Mesenchymal stem cell (in vitro differentiated cells and primary cell): ENCODE measurements at regions not wholly inside any gene's neighbourhood (a gene's known extent, or its start where the extent isn't known, plus 50 kb on each side); places are given as distances from the start of the nearest gene placed in this dataset.
A peak's percentile ranks its signal among the peaks of the same experiment; 100 is the strongest.

ENCODE experiments used
- DNase-seq: peaks from one replicate; pipeline ENCODE4 v3.0.0-alpha.2; 2013
- H2AFZ ChIP-seq: one replicate; pipeline ENCODE4 v1.6.1; 2013; ENCODE audit warnings: low read depth, mild to moderate bottlenecking, control low read depth, inconsistent platforms, low read length, moderate library complexity
- H2AK5ac ChIP-seq: 2 replicates; pipeline ENCODE4 v1.6.1; 2013; ENCODE audit warnings: low read length, moderate library complexity, mild to moderate bottlenecking, inconsistent platforms; ENCODE audit not compliant: severe bottlenecking
- H2BK120ac ChIP-seq: one replicate; pipeline ENCODE4 v1.6.1; 2013; ENCODE audit warnings: low read depth, mild to moderate bottlenecking, inconsistent platforms, low read length, moderate library complexity
- H2BK12ac ChIP-seq, 2 experiments: one replicate each; pipeline ENCODE4 v1.6.1; 2013; ENCODE audit warnings: inconsistent platforms in 2 of 2, low read length in 2 of 2, mild to moderate bottlenecking in 2 of 2, moderate library complexity in 2 of 2, control low read depth in 1 of 2
- H2BK15ac ChIP-seq: one replicate; pipeline ENCODE4 v1.6.1; 2013; ENCODE audit warnings: mild to moderate bottlenecking, low read depth, inconsistent platforms; ENCODE audit not compliant: poor library complexity, severe bottlenecking
- H2BK5ac ChIP-seq: 2 replicates; pipeline ENCODE4 v1.6.1; 2013; ENCODE audit warnings: low read depth, mild to moderate bottlenecking, low read length, control low read depth, inconsistent platforms; ENCODE audit not compliant: poor library complexity, severe bottlenecking
- H3K14ac ChIP-seq, 2 experiments: one replicate each; pipeline ENCODE4 v1.6.1; 2013; ENCODE audit warnings: inconsistent platforms in 2 of 2, low read length in 2 of 2, control low read depth in 1 of 2, mild to moderate bottlenecking in 1 of 2, moderate library complexity in 1 of 2
- H3K18ac ChIP-seq, 2 experiments: one replicate each; pipeline ENCODE4 v1.6.1; 2013; ENCODE audit warnings: inconsistent platforms in 2 of 2, low read length in 2 of 2, control low read depth in 1 of 2, low read depth in 1 of 2, mild to moderate bottlenecking in 1 of 2
- H3K23ac ChIP-seq, 2 experiments: one replicate each; pipeline ENCODE4 v1.6.1; 2013; ENCODE audit warnings: inconsistent platforms in 2 of 2, low read length in 2 of 2, mild to moderate bottlenecking in 2 of 2, moderate library complexity in 2 of 2, control low read depth in 1 of 2
- H3K27ac ChIP-seq: 2 replicates; pipeline ENCODE4 v1.5.1; 2013; ENCODE audit warnings: mild to moderate bottlenecking, moderate library complexity, low read length, control low read depth, inconsistent platforms; ENCODE audit not compliant: poor library complexity, severe bottlenecking
- H3K27me3 ChIP-seq, 2 experiments: 2 replicates each; pipeline versions ENCODE4 v1.6.1 to v1.7.0; 2013; ENCODE audit warnings: low read length in 2 of 2, mild to moderate bottlenecking in 2 of 2, moderate library complexity in 2 of 2, control low read depth in 1 of 2, inconsistent platforms in 1 of 2; ENCODE audit not compliant: control insufficient read depth in 1 of 2, insufficient read depth in 1 of 2
- H3K36me3 ChIP-seq, 2 experiments: 2 replicates each; pipeline versions ENCODE4 v1.6.1 to v1.7.0; 2013; ENCODE audit warnings: low read length in 2 of 2, control low read depth in 1 of 2, inconsistent platforms in 1 of 2, low read depth in 1 of 2, mild to moderate bottlenecking in 1 of 2; ENCODE audit not compliant: insufficient read depth in 2 of 2, control insufficient read depth in 1 of 2
- H3K4ac ChIP-seq, 2 experiments: one replicate each; pipeline ENCODE4 v1.6.1; 2013; ENCODE audit warnings: inconsistent platforms in 2 of 2, low read length in 2 of 2, mild to moderate bottlenecking in 2 of 2, moderate library complexity in 2 of 2, control low read depth in 1 of 2, low read depth in 1 of 2
- H3K4me1 ChIP-seq: 2 replicates; pipeline ENCODE4 v1.6.1; 2013; ENCODE audit warnings: low read depth, low read length, control low read depth; ENCODE audit not compliant: control insufficient read depth, insufficient read depth
- H3K4me2 ChIP-seq: 2 replicates; pipeline ENCODE4 v1.6.1; 2013; ENCODE audit warnings: low read length, mild to moderate bottlenecking, inconsistent platforms; ENCODE audit not compliant: poor library complexity, severe bottlenecking
- H3K4me3 ChIP-seq, 2 experiments: 2 replicates each; pipeline versions ENCODE4 v1.5.1 to v1.7.0; 2013; ENCODE audit warnings: low read length in 2 of 2, mild to moderate bottlenecking in 2 of 2, control low read depth in 1 of 2, low read depth in 1 of 2; ENCODE audit not compliant: insufficient read depth in 1 of 2
- H3K79me1 ChIP-seq: replicated peaks from 2 replicates; pipeline ENCODE4 v1.6.1; 2013; ENCODE audit warnings: mild to moderate bottlenecking, control low read depth, low read length, inconsistent platforms; ENCODE audit not compliant: poor library complexity, severe bottlenecking
- H3K9ac ChIP-seq: 2 replicates; pipeline ENCODE4 v1.7.0; 2013; ENCODE audit warnings: mild to moderate bottlenecking, low read length, moderate library complexity
- H3K9me3 ChIP-seq: 2 replicates; pipeline ENCODE4 v1.7.0; 2013; ENCODE audit warnings: mild to moderate bottlenecking, low read length; ENCODE audit not compliant: control insufficient read depth
- H4K8ac ChIP-seq: one replicate; pipeline ENCODE4 v1.6.1; 2013; ENCODE audit warnings: inconsistent platforms, mild to moderate bottlenecking, low read length, moderate library complexity
- H4K91ac ChIP-seq: one replicate; pipeline ENCODE4 v1.6.1; 2013; ENCODE audit warnings: mild to moderate bottlenecking, low read length, inconsistent platforms
- WGBS: methylation state at CpG from one replicate; pipeline ENCODE4 v1.1.7; 2013; ENCODE audit warnings: mixed read lengths; 5-methylcytosine and 5-hydroxymethylcytosine counted together

GRCh38 chr18:10400534-10401307 is 53.7 kb upstream of the APCDD1 start:
- H3K9me3 ChIP-seq, result no peaks in the 10 kb centered on the region
- no peak overlapping the region for H3K4me2 ChIP-seq
- H4K91ac ChIP-seq, result no peak overlapping the region
- no peak overlapping the region for H3K4me3 ChIP-seq
- H3K27ac ChIP-seq, result no peak overlapping the region
- peaks cover 2% of the 10 kb centered on the region for H3K4me1 ChIP-seq
- peak overlapping the region in 1 of 2 experiments; percentile 4 for H2BK12ac ChIP-seq
- no peak overlapping the region for H4K8ac ChIP-seq
- no peak overlapping the region for H3K9ac ChIP-seq
- H3K4ac ChIP-seq, result no peak overlapping the region
- H2AFZ ChIP-seq, result no peak overlapping the region
- H3K36me3 ChIP-seq, result no peaks in the 10 kb centered on the region
- H2AK5ac ChIP-seq, result no peak overlapping the region
- H3K79me1 ChIP-seq, result no peaks in the 10 kb centered on the region
- DNase-seq, result no peak
- peaks cover 0 to 17% of the 10 kb centered on the region in 2 experiments for H3K27me3 ChIP-seq
- H3K14ac ChIP-seq, result no peak overlapping the region
- no peak overlapping the region for H3K23ac ChIP-seq
- no peak overlapping the region for H2BK120ac ChIP-seq
- no peak overlapping the region for H3K18ac ChIP-seq
- H2BK5ac ChIP-seq, result no peak overlapping the region
- no peak overlapping the region for H2BK15ac ChIP-seq
- 62% methylated on average over 6 of the region's 11 CpGs for WGBS

- Histone ChIP-seq H3K36me3 (no peaks in the 10 kb centered on the region), H3K4me1 (peaks cover 4% of the 10 kb centered on the region), H4K91ac (no peak overlapping the region), H3K27ac (no peak overlapping the region), H3K9me3 (no peaks in the 10 kb centered on the region), H4K8ac (no peak overlapping the region), H2AK5ac (no peak overlapping the region), H2BK15ac (no peak overlapping the region), H3K18ac (no peak overlapping the region), H2BK12ac (no peak overlapping the region), H3K4ac (no peak overlapping the region), H2AFZ (no peak overlapping the region), H3K4me3 (no peak overlapping the region), H3K9ac (no peak overlapping the region), H3K27me3 (peaks cover 0 to 25% of the 10 kb centered on the region in 2 experiments), H3K14ac (no peak overlapping the region), H3K79me1 (no peaks in the 10 kb centered on the region), H2BK120ac (no peak overlapping the region), H2BK5ac (no peak overlapping the region), H3K23ac (no peak overlapping the region), H3K4me2 (no peak overlapping the region)
- WGBS, result 0% methylated on average over 3 of the region's 5 CpGs
- DNase-seq, result peak; percentile 48
Observed at GRCh38 chr18:10401521-10401920, 52.9 kb upstream of the APCDD1 start.

DNA sequence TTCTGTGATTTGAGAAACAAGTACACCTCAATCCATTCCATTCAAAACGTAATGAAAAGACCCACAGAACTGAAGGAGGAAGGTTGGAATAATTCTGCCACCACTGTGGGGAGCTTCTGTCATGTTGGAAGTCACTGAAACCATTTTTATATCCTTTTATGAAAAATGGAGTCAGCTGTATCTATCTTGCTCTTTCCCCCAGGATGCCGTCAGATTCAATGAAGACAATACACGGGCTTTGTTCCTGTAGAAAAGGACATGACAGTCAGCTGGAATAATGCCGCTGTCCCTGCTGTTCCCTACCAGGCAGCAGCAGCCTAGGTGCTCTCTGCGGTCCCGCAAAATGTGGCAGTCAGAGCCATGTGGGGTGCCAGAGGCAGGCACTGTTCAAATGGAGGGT is 52.5 kb upstream of the APCDD1 start:
- Histone ChIP-seq H3K36me3 (no peaks in the 10 kb centered on the region), H3K79me1 (no peaks in the 10 kb centered on the region), H3K4me2 (no peak overlapping the region), H3K27me3 (peaks cover 0 to 28% of the 10 kb centered on the region in 2 experiments), H3K9me3 (no peaks in the 10 kb centered on the region), H3K4me3 (no peak overlapping the region), H3K4me1 (peaks cover 4% of the 10 kb centered on the region), H3K18ac (peak overlapping the region in 1 of 2 experiments; percentile 46), H2BK15ac (no peak overlapping the region), H2BK120ac (no peak overlapping the region), H2AK5ac (no peak overlapping the region), H4K91ac (no peak overlapping the region), H3K14ac (peak overlapping the region in 1 of 2 experiments; percentile 11), H3K9ac (no peak overlapping the region), H2BK5ac (no peak overlapping the region), H3K4ac (no peak overlapping the region), H4K8ac (no peak overlapping the region), H3K27ac (no peak overlapping the region), H2BK12ac (peak overlapping the region in 1 of 2 experiments; percentile 45), H2AFZ (no peak overlapping the region), H3K23ac (no peak overlapping the region)
- WGBS, result 94% methylated on average over 5 of the region's 6 CpGs
- DNase-seq, result no peak

DNA sequence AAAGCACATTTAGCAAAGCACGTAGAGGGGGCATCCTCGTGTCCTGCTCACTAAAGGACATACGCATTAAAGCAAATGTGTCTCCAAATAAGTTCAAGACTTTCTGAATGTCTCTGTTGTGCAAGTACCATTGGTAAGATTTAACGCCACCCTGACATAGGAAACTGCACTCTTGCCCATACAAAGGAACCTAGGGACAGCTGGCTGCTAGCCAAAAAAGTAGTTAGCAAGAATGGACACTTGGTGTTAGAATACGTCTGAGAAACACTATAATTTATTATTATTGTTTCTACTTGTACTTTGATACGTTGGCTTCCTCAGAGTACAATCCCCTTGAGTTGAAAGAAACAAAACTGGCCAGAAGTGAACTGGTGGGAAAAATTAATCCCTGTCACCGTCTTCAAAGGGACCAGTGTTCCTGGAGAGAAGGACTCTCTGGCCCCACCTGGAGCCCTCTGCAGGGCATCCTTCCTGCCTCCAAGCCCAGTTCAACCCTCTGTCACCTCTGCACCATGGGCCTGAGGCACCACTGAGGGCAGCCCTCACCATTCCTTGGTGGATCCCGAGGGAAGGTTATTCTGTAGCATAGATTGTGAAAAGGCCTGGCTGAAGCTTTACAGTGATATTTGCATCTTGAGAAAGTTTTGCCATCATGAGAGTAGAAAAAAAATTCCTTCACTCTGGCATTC is 51.4 kb upstream of the APCDD1 start:
- Histone ChIP-seq H3K18ac (no peak overlapping the region), H3K14ac (no peak overlapping the region), H3K79me1 (no peaks in the 10 kb centered on the region), H3K36me3 (no peaks in the 10 kb centered on the region), H2BK120ac (no peak overlapping the region), H3K9me3 (no peaks in the 10 kb centered on the region), H4K91ac (no peak overlapping the region), H4K8ac (no peak overlapping the region), H3K23ac (no peak overlapping the region), H3K27me3 (peaks cover 2 to 33% of the 10 kb centered on the region in 2 experiments), H3K4me2 (no peak overlapping the region), H3K4ac (no peak overlapping the region), H3K9ac (no peak overlapping the region), H2AFZ (no peak overlapping the region), H2BK15ac (no peak overlapping the region), H2AK5ac (no peak overlapping the region), H2BK12ac (peak overlapping the region in 1 of 2 experiments; percentile 37), H3K27ac (no peak overlapping the region), H2BK5ac (no peak overlapping the region), H3K4me1 (peaks cover 4% of the 10 kb centered on the region), H3K4me3 (no peak overlapping the region)
- no peak for DNase-seq
- 89% methylated on average over 7 of the region's 8 CpGs for WGBS
